ENCODE measurements at regions not wholly inside any gene's neighbourhood (a gene's known extent, or its start where the extent isn't known, plus 50 kb on each side); places are given as distances from the start of the nearest gene placed in this dataset.
"Not testable (repeated sequence)": the region's sequence is repeated elsewhere in the genome, so short reads cannot be mapped to it uniquely, and the experiment has no call there.

GRCh38 chr3:169029674-169030285 lies 633.7 kb downstream of the MECOM start:
- intact Hi-C loops (cut with DNase I) = no loop called here
- DNase-seq (ENCODE audit: low spot score) = no peak

DNA sequence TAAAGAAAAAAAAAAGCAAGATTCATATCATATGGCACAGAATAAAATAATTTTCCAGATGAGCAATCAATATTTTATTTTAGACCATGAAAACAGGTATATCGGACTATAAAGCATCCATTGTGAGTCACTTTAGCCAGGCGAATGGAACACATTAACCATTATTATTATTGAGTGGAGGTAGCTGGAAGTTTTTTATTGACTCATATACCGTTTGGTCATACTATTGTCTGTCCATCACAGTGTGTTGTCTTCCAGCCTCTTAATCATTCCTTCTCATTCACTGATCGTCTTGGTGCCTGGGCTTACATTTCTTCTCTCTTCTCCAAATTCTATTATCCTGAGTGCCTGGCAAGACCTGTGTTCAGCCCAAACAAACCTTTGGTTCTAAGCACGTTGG lies 634.8 kb downstream of the MECOM start:
- intact Hi-C loops (cut with DNase I) = no loop called here
- DNase-seq (ENCODE audit: low spot score) = no peak

- DNase-seq (ENCODE audit: low spot score) = no peak
- intact Hi-C loops (cut with DNase I) = no loop called here
These were observed 636.8 kb downstream of the MECOM start for GRCh38 chr3:169026543-169027182.

- no peak for DNase-seq (ENCODE audit: low spot score)
- intact Hi-C loops (cut with DNase I) = no loop called here
These were observed 641.1 kb downstream of the MECOM start for GRCh38 chr3:169022457-169022856.

DNA sequence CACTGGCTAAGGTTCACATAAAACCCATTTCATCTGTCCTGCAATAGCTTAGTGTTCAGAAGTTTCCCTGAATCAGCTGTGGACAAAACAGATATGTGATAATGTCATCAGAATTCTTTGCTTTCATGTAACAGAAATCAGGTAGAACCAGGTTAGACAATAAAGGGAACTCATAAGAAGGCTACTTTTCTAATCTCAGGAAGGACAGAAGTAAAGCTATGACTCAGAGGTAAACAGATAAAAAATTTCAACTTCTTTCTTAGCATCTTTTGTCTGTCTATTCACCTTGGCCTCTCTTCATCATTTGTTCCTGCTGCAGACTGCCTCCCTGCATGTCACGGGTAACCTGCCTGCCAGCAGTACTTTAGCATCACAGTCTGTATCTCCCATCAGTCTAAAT lies 643.1 kb downstream of the MECOM start:
- DNase-seq (ENCODE audit: low spot score) = no peak
- intact Hi-C loops (cut with DNase I) = no loop called here

DNA sequence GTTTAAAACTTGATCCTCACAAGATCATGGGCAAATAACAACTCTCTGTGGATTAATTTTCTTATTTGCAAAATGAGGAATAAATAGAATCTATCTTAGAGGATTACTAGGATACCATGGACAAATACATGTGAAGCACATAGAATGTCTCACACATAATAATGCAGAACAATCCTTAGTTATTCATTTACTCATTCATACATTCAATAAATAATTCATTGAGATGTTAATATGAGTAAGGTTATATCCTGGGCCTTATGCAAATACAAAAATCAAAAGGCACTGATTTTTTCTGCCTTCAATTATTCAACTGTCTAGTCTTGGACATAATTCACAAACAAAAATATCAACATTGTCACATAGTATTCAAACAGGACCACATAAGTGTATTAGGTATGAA lies 654.1 kb downstream of the MECOM start:
- DNase-seq (ENCODE audit: low spot score) = no peak
- intact Hi-C loops (cut with DNase I) = no loop called here

- DNase-seq (ENCODE audit: low spot score) = no peak
- intact Hi-C loops (cut with DNase I) = no loop called here
These were observed 654.6 kb downstream of the MECOM start for GRCh38 chr3:169008776-169009358.

GRCh38 chr3:169007145-169007544 lies 656.4 kb downstream of the MECOM start:
- intact Hi-C loops (cut with DNase I) = no loop called here
- DNase-seq (ENCODE audit: low spot score) = no peak

DNA sequence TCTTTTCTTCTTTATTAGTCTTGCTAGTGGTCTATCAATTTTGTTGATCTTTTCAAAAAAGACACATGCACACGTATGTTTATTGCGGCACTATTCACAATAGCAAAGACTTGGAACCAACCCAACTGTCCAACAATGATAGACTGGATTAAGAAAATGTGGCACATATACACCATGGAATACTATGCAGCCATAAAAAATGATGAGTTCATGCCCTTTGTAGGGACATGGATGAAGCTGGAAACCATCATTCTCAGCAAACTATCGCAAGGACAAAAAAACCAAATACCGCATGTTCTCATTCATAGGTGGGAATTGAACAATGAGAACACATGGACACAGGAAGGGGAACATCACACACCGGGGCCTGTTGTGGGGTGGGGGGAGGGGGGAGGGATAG lies 657.1 kb downstream of the MECOM start:
- intact Hi-C loops (cut with DNase I); DNase-seq (ENCODE audit: low spot score): not testable (repeated sequence)

DNA sequence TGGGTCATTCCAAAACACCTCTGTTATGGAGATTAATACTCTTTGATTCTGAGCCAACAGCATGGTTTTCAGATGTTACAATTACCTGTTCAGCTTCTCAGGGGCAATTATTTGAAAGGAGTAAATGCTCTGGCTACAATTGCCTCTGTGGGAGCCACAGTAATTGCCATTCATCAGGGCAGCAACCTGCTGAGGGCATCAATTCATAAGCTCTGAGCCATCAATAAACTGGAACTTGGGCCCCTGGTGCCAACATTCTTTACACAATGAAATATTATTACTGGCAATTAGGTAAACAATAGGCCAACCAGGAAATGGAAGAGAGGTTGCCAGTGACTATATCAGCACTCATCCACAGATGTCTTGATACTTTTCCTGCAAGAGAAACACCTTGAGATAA lies 660.8 kb downstream of the MECOM start:
- intact Hi-C loops (cut with DNase I) = no loop called here
- no peak for DNase-seq (ENCODE audit: low spot score)

DNA sequence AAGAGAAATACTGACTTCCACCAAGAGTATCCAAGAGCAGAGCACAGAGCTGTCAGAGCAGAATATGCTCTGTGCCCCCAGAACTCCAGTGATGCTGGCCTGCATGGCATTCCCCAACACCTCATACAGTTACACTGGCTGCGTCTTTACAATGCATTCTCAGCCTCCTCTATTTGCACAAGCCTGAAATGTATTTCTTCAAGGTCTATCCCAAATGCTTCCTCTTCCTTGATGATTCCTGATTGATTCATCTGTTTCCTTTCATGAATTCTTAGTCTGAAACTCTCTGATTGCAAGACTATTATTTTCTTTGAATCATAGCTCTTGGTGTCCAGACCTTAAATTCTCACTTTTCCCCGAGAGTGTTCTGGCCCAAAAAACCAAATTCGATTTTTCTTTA lies 664.7 kb downstream of the MECOM start:
- intact Hi-C loops (cut with DNase I) = no loop called here
- no peak for DNase-seq (ENCODE audit: low spot score)

- intact Hi-C loops (cut with DNase I) = no loop called here
- no peak for DNase-seq (ENCODE audit: low spot score)
These were observed 666.0 kb downstream of the MECOM start for GRCh38 chr3:168997488-168997887.

DNA sequence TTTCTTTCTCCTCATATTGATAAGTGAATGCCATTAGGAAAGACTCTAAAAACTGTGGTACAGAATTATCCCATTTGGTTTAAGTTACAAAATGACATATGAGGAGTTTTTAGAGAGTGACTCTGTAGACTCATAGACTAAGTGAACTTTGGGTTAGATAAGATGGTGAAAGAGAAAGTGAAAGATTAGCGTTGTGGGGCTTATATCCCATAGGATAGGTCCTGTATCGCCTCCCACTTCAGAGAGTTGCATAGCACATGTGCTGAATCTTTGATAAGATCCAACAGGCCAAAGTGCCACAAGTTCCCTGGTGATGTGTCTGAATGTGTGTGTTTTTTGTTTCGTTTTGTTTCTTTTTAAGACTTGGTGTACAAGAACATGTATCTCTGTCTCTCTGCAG lies 666.9 kb downstream of the MECOM start:
- intact Hi-C loops (cut with DNase I) = no loop called here

GRCh38 chr3:168995129-168995528 lies 668.4 kb downstream of the MECOM start:
- no peak for DNase-seq (ENCODE audit: low spot score)

More for the DNA sequence above, 666.9 kb downstream of the MECOM start:
- no peak for DNase-seq (ENCODE audit: low spot score)

GRCh38 chr3:168991803-168992202 lies 671.7 kb downstream of the MECOM start:
- intact Hi-C loops (cut with DNase I) = no loop called here
- no peak for DNase-seq (ENCODE audit: low spot score)

More at GRCh38 chr3:168995129-168995528, 668.4 kb downstream of the MECOM start:
- intact Hi-C loops (cut with DNase I) = no loop called here

GRCh38 chr3:168990621-168991020 lies 672.9 kb downstream of the MECOM start:
- intact Hi-C loops (cut with DNase I) = no loop called here
- DNase-seq (ENCODE audit: low spot score) = no peak

DNA sequence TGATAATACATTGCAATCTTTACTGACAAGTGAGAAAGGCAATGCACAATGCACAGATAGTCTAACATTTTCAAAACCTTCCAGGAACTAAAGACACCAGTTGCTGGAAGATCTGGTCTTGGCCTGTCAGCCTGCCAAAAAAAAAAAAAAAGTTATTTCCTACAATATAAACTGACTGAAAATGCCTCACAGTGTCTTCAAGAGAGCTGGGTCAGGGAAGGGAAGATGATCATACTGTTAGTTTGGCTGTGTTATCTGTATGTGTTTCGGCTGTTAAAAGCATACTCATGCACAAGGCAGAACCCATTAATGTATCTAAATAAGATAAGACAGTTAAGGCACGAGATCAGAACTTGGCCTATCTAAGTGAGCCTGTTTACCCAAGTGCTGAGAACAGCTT lies 673.4 kb downstream of the MECOM start:
- no peak for DNase-seq (ENCODE audit: low spot score)
- intact Hi-C loops (cut with DNase I) = no loop called here

- no peak for DNase-seq (ENCODE audit: low spot score)
- intact Hi-C loops (cut with DNase I) = no loop called here
These were observed 674.1 kb downstream of the MECOM start for GRCh38 chr3:168989396-168989795.

- intact Hi-C loops (cut with DNase I) = no loop called here
These were observed 674.7 kb downstream of the MECOM start for GRCh38 chr3:168988853-168989252.

DNA sequence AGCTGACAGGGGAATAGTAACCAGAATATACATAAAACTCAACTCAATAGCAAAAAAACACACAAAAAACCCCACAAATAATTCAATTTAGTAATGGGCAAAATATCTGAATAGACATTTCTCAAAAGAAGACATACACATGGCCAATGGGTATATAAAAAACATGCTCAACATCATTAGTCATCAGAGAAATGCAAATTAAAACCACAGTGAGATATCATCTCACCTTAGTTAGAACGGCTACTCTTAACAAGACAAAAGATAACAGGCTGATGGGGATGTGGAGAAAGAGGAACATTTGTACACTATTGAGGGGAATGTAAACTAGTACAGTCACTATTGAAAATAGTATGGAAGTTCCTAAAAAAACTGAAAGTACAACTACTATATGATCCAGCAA lies 678.6 kb downstream of the MECOM start:
- intact Hi-C loops (cut with DNase I) = no loop called here
- DNase-seq (ENCODE audit: low spot score) = no peak

More at GRCh38 chr3:168988853-168989252, 674.7 kb downstream of the MECOM start:
- DNase-seq (ENCODE audit: low spot score) = no peak

DNA sequence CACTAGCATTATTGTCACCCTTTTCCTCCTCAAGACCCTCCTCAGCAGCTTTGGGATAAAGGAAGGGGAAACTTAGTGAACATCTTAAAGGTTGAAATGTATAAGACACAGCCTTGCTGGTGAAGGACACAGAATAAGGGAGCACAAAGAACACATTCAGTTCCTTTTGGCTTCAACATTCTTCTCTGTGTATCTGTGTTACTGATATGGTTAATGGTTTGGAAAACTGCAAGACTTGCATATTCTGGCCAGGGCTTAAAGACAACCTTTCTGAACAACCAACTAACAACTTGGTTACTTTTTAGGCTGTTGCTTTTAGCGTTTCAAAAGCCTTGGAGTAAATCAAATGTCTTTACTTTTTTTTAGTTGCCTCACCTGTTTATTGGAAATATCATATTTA lies 680.5 kb downstream of the MECOM start:
- intact Hi-C loops (cut with DNase I) = no loop called here
- no peak for DNase-seq (ENCODE audit: low spot score)
